GM03348 (cell line): ENCODE measurements at regions not wholly inside any gene's neighbourhood (a gene's known extent, or its start where the extent isn't known, plus 50 kb on each side); places are given as distances from the start of the nearest gene placed in this dataset.
"Not testable (repeated sequence)": the region's sequence is repeated elsewhere in the genome, so short reads cannot be mapped to it uniquely, and the experiment has no call there.

ENCODE experiments used
- DNase-seq: peaks from one replicate; pipeline ENCODE4 v3.0.0; 2012; ENCODE audit warnings: low spot score

GRCh38 chr5:106814961-106815360, 855.8 kb downstream of the EFNA5 start:
- no peak for DNase-seq

DNA sequence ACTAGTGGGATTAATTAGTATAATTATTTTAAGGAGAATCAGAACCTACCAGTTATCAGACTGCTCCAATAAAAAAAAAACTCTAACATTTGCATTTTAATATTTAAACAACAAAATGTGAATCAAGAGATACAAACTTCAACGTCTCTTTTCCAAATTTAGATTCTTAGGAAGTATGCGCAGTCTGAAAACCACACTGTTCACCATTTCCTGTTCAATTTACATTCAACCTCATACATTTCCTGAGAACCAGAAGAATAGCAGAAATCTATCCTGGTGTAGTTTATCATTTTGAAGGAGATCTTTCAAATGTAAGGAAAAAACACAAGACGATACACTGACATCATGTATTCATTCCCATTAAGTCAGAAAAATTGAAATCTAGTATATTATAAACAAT, 869.2 kb downstream of the EFNA5 start:
- no peak for DNase-seq

- DNase-seq, result no peak
Observed at GRCh38 chr5:106797996-106798395, 872.7 kb downstream of the EFNA5 start.

GRCh38 chr5:106796081-106796480, 874.7 kb downstream of the EFNA5 start:
- DNase-seq, result no peak

DNA sequence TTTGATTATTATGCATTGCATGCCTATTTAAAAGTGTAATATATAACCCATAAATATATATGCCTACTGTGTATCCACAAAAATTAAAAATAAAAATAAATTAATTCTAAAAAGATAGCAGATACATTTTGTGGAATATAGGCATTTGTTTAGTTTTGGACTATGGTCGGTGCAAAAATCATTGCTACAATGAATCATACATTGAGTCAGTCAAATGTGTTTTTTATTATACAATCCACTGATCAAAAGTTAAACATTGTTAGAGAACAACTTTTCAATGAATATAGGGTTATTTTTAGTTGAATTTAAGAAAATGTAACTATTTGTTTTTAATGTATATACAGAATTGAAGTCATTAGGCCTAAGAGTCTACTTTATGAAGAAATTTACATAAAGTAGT, 885.9 kb downstream of the EFNA5 start:
- DNase-seq, result no peak

DNA sequence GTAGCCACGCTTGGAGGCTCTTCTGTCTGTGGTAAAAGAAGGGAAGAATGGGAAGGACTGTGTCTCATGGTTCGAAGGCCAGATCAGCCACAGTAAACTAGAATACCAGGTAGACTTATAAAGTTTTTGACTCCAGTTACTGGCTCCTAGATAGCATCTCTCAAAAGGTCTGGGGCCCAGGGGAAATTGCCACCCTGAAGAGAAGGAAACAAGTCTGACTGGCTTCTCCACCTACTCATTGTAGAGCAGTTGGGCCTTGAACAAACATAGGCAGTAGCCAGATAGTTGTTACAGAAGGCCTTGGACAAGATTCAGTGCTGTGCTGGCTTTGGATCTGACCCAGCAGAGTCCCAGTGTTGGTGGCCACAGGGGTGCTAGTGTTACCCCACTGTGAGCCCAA, 890.4 kb downstream of the EFNA5 start:
- DNase-seq, result no peak

GRCh38 chr5:106776515-106776914, 894.2 kb downstream of the EFNA5 start:
- not testable (repeated sequence) for DNase-seq

- no peak for DNase-seq
Observed at GRCh38 chr5:106768392-106768791, 902.3 kb downstream of the EFNA5 start.

DNA sequence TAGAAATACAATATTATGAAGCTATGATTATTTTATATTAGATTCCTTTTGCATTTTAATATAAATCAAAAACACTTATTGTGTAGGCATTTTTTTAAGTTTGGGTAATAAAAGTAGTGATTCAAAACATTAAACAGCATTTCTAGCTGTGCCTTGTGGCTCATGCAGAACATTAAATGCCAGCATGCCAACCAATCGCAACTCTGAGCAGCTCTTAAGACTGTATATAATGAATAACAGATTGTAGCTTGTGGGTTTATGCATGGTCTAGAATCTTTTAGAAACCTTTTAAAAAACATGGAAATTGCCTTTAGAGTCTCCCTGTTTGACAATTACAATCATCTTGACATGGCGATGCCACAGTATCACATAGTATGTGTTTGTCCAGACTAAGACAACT, 903.8 kb downstream of the EFNA5 start:
- no peak for DNase-seq

- DNase-seq, result no peak
Observed at GRCh38 chr5:106759581-106759980, 911.2 kb downstream of the EFNA5 start.

GRCh38 chr5:106759152-106759551, 911.6 kb downstream of the EFNA5 start:
- no peak for DNase-seq

DNA sequence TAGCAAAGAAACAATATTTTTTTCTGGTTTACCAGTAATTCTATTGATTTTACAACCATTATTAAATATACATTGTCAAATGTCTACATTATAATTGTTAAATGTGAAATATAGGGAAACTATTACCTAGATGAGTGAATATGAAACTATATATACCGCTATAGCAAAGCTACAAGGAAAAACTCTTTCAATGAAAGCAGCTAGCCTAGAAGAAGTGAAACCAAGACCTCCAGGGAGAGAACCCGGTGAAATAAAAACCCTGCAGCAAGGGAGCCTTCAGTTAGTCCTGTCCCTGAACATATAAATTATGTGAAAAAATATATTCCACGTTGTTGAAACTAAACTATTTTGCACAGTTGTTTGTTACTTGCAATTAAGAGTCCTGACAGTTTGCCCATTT, 913.1 kb downstream of the EFNA5 start:
- no peak for DNase-seq

DNA sequence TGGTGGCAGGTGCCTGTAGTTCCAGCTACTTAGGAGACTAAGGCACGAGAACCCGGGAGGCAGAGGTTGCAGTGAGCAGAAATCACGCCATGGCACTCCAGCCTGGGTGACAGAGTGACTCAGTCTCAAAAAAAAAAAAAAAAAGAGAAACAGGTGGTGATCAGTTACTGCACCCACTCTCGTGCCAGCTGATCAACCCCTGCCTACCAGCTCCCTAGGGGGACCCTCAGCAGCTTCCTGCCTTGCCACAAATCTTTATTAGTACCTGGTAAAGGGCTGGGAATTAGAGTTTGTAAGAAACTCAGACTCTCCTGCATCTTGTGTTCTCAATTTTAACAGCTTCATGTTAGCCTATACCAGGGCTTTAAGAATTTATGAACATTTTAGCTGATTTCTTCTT, 914.9 kb downstream of the EFNA5 start:
- no peak for DNase-seq

- no peak for DNase-seq
Observed at GRCh38 chr5:106755066-106755465, 915.7 kb downstream of the EFNA5 start.

- no peak for DNase-seq
Observed at GRCh38 chr5:106749826-106750225, 920.9 kb downstream of the EFNA5 start.

DNA sequence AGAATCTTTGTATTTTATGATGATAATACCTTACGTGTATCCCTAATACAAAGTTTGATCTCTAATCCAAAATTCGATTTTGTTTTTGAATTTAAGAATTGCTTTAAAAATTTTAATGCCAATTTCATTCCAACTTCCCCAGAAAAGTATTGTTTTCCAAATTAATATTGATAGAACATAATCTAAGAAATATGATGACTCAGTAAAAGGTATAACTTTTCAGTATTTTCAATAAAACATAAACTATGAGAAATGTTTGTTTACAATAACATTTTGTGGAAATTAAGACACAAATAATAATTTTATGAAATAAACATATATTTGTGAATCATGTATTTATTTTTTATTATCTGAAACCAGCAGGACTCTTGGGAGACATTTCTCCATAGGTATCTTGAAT, 931.6 kb downstream of the EFNA5 start:
- DNase-seq, result no peak

DNA sequence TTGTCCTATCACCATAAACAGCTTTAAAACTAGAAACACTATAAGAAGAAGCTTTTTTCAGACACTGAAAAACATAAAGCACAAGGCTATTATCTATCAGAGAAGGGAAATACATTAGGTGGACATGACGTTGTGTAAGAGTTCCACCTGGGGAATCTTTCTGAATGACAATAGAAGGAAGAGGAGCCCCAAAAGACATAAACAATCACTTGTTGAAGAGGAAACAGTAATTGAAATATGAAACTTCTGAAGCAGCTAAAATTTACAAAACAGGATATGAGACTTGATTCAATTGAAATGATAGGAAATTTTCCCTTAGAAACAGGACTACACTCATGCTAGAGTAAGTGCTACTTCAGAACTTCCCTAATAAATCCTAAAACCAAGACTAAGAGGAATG, 933.6 kb downstream of the EFNA5 start:
- DNase-seq, result no peak

DNA sequence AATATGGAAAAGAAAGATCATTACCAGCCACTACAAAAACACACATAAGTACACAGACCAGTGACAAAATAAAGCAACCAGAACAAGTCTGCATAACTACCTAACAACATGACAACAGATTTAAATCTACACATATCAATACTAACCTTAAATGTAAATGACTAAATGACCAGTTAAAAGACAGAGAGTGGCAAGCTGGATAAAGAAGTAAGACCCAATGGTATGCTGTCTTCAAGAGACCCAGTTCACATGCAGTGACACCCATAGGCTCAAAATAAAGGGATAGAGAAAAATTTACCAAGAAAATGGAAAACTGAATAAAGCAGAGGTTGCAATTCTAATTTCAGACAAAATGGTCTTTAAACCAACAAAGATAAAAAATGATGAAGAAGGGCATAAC, 938.1 kb downstream of the EFNA5 start:
- no peak for DNase-seq

GRCh38 chr5:106730912-106731311, 939.8 kb downstream of the EFNA5 start:
- DNase-seq, result no peak

GRCh38 chr5:106730506-106730905, 940.2 kb downstream of the EFNA5 start:
- DNase-seq, result no peak

GRCh38 chr5:106728208-106728607, 942.5 kb downstream of the EFNA5 start:
- no peak for DNase-seq

GRCh38 chr5:106727071-106727470, 943.7 kb downstream of the EFNA5 start:
- DNase-seq, result no peak

DNA sequence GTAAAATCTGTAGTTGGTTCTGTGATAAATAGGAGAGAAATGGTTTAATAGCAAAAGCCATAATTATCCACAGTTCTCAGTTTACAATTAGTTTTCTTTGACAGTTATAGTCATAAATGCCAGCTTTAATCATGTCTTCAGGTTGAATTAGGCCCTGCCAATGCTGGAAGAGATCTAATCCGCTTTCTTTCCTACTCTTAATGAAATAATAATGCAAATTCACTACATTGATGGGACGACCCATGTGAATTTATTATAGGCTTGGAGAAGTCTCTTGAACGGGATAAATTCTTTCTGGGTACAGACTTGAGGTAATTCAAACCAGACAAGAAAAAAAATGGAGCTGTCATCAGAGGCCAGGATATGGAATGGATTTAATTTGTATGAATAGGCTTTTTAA, 950.4 kb downstream of the EFNA5 start:
- no peak for DNase-seq

GRCh38 chr5:106699796-106700195, 970.9 kb downstream of the EFNA5 start:
- no peak for DNase-seq

DNA sequence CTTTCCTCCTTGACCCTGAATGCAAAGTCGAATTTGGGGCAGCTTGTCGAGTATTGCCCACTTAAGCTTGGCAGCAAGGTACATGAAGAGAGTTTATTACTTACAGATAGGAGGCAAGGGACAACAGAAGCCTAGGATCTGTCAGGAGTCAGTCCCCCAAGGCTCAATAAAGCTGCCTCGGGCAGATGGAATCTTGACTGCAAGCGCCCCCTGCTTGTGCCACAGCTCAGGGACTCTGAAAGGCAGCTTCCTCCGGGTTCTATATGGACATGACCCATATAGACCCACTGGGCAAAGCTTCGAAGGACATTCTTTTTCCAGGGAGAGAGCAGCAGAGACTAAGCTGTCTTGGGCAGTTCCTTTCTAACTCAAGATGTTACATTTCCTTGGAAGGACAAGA, 971.5 kb downstream of the EFNA5 start:
- no peak for DNase-seq
